ENCODE measurements at regions not wholly inside any gene's neighbourhood (a gene's known extent, or its start where the extent isn't known, plus 50 kb on each side); places are given as distances from the start of the nearest gene placed in this dataset.

DNA sequence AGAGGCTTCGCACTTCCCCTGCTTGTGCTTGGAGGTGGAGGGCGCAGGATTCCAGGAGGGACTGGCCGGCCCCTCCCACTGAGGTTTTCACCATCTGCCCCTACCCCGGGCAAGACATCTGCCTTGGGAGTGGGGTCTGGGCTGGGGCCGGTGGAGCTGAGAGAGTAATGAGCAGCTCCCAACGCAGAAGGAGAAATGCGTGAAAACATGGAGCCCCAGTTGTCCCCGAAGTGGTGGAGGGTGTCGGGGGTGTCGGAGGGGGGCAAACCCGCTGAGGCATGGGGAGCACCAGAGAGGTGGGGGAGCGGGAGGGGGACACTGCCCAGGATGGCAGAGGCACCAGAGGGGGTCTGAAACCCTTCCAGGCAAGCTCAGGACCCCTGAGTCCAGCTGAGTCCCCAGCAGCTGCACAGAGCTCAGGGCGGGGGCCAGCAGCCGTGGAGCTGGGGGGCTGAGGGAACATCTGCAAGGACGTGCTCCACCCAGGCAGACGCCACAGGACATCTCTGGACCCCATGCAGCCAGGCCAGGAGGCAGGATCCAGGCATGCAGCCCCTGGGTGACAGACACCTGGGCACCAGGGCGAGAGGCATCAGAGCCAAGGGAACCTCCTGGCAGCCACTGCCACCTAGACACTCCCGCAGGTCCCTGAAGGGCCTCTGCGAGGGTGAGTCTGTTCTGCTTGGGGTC is 110.6 kb downstream of the SIK1 start:
- TF ChIP-seq, protein P1, sequence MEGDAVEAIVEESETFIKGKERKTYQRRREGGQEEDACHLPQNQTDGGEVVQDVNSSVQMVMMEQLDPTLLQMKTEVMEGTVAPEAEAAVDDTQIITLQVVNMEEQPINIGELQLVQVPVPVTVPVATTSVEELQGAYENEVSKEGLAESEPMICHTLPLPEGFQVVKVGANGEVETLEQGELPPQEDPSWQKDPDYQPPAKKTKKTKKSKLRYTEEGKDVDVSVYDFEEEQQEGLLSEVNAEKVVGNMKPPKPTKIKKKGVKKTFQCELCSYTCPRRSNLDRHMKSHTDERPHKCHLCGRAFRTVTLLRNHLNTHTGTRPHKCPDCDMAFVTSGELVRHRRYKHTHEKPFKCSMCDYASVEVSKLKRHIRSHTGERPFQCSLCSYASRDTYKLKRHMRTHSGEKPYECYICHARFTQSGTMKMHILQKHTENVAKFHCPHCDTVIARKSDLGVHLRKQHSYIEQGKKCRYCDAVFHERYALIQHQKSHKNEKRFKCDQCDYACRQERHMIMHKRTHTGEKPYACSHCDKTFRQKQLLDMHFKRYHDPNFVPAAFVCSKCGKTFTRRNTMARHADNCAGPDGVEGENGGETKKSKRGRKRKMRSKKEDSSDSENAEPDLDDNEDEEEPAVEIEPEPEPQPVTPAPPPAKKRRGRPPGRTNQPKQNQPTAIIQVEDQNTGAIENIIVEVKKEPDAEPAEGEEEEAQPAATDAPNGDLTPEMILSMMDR (IDR thresholded peaks at IDR 0.05): no peak
- TF ChIP-seq POLR2A (IDR thresholded peaks at IDR 0.05): no peak
- no peak for DNase-seq
- H3K36me3 ChIP-seq: no peaks in the 10 kb centered on the region
- H3K9me3 ChIP-seq: no peaks in the 10 kb centered on the region
- intact Hi-C loops (cut with DNase I; ENCODE audit: low total_unique reads): no loop called here
- no peak overlapping the region for H3K4me3 ChIP-seq
- no peak overlapping the region for H3K27ac ChIP-seq
- no peaks in the 10 kb centered on the region for H3K27me3 ChIP-seq
- no peaks in the 10 kb centered on the region for H3K4me1 ChIP-seq

DNA sequence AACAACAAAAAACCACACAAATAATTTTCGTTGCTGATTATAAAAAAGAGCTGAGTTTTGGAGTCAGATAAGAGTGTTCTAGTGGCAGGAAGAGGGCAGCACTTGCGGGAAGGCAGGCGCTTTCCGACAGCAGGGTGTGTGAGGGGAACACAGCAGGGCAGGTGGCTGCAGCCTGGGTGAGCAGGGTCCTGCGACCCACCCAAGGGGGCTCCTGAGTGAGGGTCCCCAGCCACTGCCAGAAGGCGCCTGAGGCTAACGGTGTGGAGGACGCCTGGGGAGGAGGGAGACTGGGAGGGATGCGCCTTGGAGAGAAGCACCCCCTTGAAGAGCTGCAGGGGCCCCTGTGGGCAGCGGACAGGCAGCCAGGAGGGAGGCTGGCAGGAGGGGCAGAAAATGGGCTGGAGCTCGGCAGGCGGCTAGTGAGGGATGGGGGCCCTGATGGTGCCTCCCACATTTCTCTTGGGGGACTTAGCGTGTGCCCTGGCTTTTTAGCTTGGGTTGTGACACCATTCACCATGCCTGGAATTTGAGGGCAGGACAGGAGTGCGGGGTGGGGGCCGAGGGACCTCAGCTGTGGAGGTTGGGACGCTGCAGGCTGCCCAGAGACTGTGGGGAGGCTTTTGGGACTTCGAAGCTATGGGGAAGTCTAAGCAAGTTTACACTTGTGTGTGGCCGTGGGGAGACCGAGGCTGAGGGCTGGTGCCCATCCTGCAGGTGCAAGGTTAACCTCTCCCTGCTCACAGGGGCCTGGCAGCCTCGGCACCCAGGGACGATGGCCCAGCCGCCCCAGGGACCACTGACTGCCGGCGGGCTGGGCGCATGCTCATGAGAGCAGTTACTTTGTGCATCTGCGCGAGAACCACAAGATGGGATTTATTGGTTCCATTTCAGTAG is 111.4 kb downstream of the SIK1 start:
- DNase-seq: no peak

DNA sequence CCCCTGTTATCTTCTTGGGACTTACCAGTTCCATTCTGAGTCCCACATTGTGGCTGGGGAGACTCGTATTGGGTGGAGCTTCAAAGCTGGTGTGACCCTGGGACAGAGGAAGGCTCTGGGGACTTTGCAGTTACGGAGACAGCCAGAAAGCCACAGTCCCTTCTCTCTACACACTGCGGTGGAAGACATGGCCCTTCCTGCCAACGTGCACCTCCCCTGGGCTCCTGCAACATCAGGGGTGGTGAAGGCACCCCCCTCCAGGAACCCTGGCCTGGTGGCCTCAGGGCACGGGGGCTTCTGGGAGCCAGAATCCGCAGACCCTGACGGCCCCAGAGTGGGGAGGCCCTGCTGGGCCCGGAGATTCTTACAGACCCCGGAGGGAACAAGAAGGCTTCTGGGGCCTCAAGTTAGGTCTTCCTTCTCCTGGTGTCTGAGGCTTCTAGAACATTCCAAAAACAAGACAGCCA is 113.0 kb downstream of the SIK1 start:
- intact Hi-C loops (cut with DNase I; ENCODE audit: low total_unique reads): no loop called here

More for the DNA sequence above, 111.4 kb downstream of the SIK1 start:
- Histone ChIP-seq H3K27me3 (no peaks in the 10 kb centered on the region), H3K4me3 (no peak overlapping the region), H3K27ac (no peak overlapping the region), H3K4me1 (no peaks in the 10 kb centered on the region), H3K9me3 (no peaks in the 10 kb centered on the region), H3K36me3 (no peaks in the 10 kb centered on the region)
- intact Hi-C loops (cut with DNase I; ENCODE audit: low total_unique reads): no loop called here
- TF ChIP-seq, protein P1 (IDR thresholded peaks at IDR 0.05): no peak
- TF ChIP-seq POLR2A (IDR thresholded peaks at IDR 0.05): no peak

DNA sequence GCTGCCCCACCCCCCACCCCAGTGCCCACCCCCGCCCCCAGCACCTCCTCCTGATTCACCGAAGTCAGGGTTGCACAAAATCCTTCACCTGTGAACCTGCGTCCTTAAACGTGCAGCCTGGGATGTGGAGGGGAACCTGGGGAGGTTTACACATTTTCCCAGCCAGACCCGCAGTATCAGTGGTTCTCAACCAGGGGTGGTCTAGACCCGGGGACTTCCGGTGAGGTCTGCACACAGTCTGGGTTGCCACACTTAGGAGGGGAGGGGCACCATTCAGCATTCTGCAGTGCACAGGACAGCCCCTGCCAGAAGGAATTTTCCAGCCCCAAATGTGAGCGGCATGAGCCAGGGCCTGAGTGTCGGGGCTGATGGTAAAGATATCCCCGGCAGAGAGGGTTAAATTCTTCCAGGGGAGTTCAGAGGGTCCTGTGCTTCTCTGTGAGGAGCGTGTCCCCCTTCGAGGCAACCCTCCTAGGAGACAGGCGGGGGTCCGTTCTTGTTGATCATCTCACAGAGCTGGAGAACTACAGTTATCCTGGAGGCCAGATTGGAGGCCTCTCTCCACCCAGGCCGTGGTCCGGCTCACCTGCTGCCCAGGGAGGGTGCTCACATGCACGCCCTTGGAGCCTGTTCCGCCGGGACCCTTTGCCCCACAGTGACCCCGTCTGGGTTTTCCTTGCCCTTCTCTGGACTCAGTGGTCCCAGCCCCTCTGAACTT is 113.6 kb downstream of the SIK1 start:
- H3K27me3 ChIP-seq: no peaks in the 10 kb centered on the region
- H3K36me3 ChIP-seq: no peaks in the 10 kb centered on the region
- no peak for TF ChIP-seq POLR2A (IDR thresholded peaks at IDR 0.05)
- TF ChIP-seq, protein P1 (IDR thresholded peaks at IDR 0.05): no peak
- intact Hi-C loops (cut with DNase I; ENCODE audit: low total_unique reads): no loop called here
- no peak overlapping the region for H3K27ac ChIP-seq
- H3K9me3 ChIP-seq: no peaks in the 10 kb centered on the region
- no peaks in the 10 kb centered on the region for H3K4me1 ChIP-seq
- H3K4me3 ChIP-seq: no peak overlapping the region
- no peak for DNase-seq

More for the DNA sequence above, 113.0 kb downstream of the SIK1 start:
- H3K27ac ChIP-seq: no peak overlapping the region
- no peaks in the 10 kb centered on the region for H3K4me1 ChIP-seq
- H3K9me3 ChIP-seq: no peaks in the 10 kb centered on the region
- H3K36me3 ChIP-seq: no peaks in the 10 kb centered on the region
- H3K27me3 ChIP-seq: no peaks in the 10 kb centered on the region
- no peak for TF ChIP-seq POLR2A (IDR thresholded peaks at IDR 0.05)
- TF ChIP-seq, protein P1 (IDR thresholded peaks at IDR 0.05): no peak
- no peak overlapping the region for H3K4me3 ChIP-seq
- no peak for DNase-seq

Data from uterus (tissue), 3 donors.